Keratinocyte (primary cell): ENCODE measurements at regions not wholly inside any gene's neighbourhood (a gene's known extent, or its start where the extent isn't known, plus 50 kb on each side); places are given as distances from the start of the nearest gene placed in this dataset.

Source experiments
- DNase-seq: peaks from one replicate; pipeline ENCODE4 v3.0.0-alpha.2; 2011; ENCODE audit warnings: low read depth, missing footprints, low spot score
- FAIRE-seq: peaks from 2 replicates; lab custom pipeline; 2011; peaks lifted over from hg19 to GRCh38; lab: Jason Lieb, UNC
- H2AFZ ChIP-seq: 2 replicates; pipeline ENCODE4 v1.6.0; 2012; ENCODE audit warnings: low read length, control low read depth, inconsistent platforms; ENCODE audit not compliant: control insufficient read depth
- H3K27ac ChIP-seq: 2 replicates; pipeline ENCODE4 v1.5.1; 2011; ENCODE audit warnings: low read length; ENCODE audit not compliant: control insufficient read depth, insufficient read depth
- H3K27me3 ChIP-seq: 3 replicates; pipeline ENCODE4 v1.6.0; 2011; ENCODE audit warnings: low read length; ENCODE audit not compliant: control insufficient read depth, insufficient read depth; ENCODE audit errors: extremely low read depth
- H3K36me3 ChIP-seq, 2 experiments: 2 replicates in 1 of 2; 3 replicates in 1 of 2; pipeline ENCODE4 v1.5.1; 2011; ENCODE audit warnings: low read length in 2 of 2, mild to moderate bottlenecking in 1 of 2; ENCODE audit not compliant: control insufficient read depth in 2 of 2, insufficient read depth in 2 of 2; ENCODE audit errors: extremely low read depth in 1 of 2
- H3K4me1 ChIP-seq: 3 replicates; pipeline ENCODE4 v1.5.1; 2011; ENCODE audit warnings: low read length; ENCODE audit not compliant: control insufficient read depth, insufficient read depth; ENCODE audit errors: extremely low read depth
- H3K4me2 ChIP-seq: 3 replicates; pipeline ENCODE4 v1.6.0; 2011; ENCODE audit warnings: low read depth, low read length; ENCODE audit not compliant: control insufficient read depth, insufficient read depth; ENCODE audit errors: extremely low read depth
- H3K4me3 ChIP-seq, 3 experiments: fragments of 200-600 bp in 1 of 3; sonication (generic) in 1 of 3; 2 replicates in 2 of 3; 3 replicates in 1 of 3; pipeline ENCODE4 v1.5.1; 2011 to 2016; ENCODE audit warnings: low read length in 3 of 3, mild to moderate bottlenecking in 3 of 3, control low read depth in 2 of 3, inconsistent platforms in 1 of 3, low read depth in 1 of 3, mixed read lengths in 1 of 3, mixed run types in 1 of 3, moderate library complexity in 1 of 3; ENCODE audit not compliant: control insufficient read depth in 2 of 3, insufficient read depth in 2 of 3; ENCODE audit errors: extremely low read depth in 1 of 3
- H3K79me2 ChIP-seq: 2 replicates; pipeline ENCODE4 v1.6.0; 2012; ENCODE audit warnings: low read length; ENCODE audit not compliant: control insufficient read depth, insufficient read depth
- H3K9ac ChIP-seq: 3 replicates; pipeline ENCODE4 v1.6.0; 2011; ENCODE audit warnings: low read length; ENCODE audit not compliant: control insufficient read depth, insufficient read depth; ENCODE audit errors: extremely low read depth
- H3K9me1 ChIP-seq: 3 replicates; pipeline ENCODE4 v1.6.0; 2011; ENCODE audit warnings: low read length; ENCODE audit not compliant: control insufficient read depth, insufficient read depth; ENCODE audit errors: extremely low read depth
- H3K9me3 ChIP-seq: 2 replicates; pipeline ENCODE4 v1.5.1; 2012; ENCODE audit warnings: low read depth, low read length; ENCODE audit not compliant: control insufficient read depth
- H4K20me1 ChIP-seq: 3 replicates; pipeline ENCODE4 v1.6.0; 2011; ENCODE audit warnings: low read length; ENCODE audit not compliant: control insufficient read depth, insufficient read depth; ENCODE audit errors: extremely low read depth
- CTCF ChIP-seq, 3 experiments: IDR thresholded peaks in 1 of 3; conservative IDR thresholded peaks in 1 of 3; optimal IDR thresholded peaks in 1 of 3; 2 replicates in 2 of 3; 3 replicates in 1 of 3; pipeline versions ENCODE3 to v1.5.1; 2011; ENCODE audit warnings: low read length in 3 of 3, mild to moderate bottlenecking in 3 of 3, moderate library complexity in 2 of 3, control low read depth in 1 of 3, inconsistent platforms in 1 of 3; ENCODE audit not compliant: insufficient read depth in 2 of 3; ENCODE audit errors: extremely low read depth in 1 of 3
- EZH2 ChIP-seq: IDR thresholded peaks from one replicate; pipeline ENCODE4 v1.6.1; 2012; ENCODE audit warnings: inconsistent platforms, mild to moderate bottlenecking, low read length, moderate library complexity
- dilution Hi-C: fragments of 300-500 bp; cut with MboI; formaldehyde crosslinking; loops from one replicate; pipeline ENCODE4 v1.7.0; 2020; ENCODE audit warnings: low sequenced_read_pairs; ENCODE audit not compliant: extremely low pct_ligation_motif_present

GRCh38 chr2:221360742-221361141 lies 211.4 kb downstream of the EPHA4 start:
- FAIRE-seq: no peak
- Histone ChIP-seq H3K27ac (no peak overlapping the region), H3K4me3 (no peak overlapping the region), H3K79me2 (no peaks in the 10 kb centered on the region), H3K27me3 (no peaks in the 10 kb centered on the region), H2AFZ (no peak overlapping the region), H3K9me1 (no peaks in the 10 kb centered on the region), H4K20me1 (no peaks in the 10 kb centered on the region), H3K4me2 (no peak overlapping the region), H3K9me3 (no peaks in the 10 kb centered on the region), H3K36me3 (no peaks in the 10 kb centered on the region), H3K4me1 (no peaks in the 10 kb centered on the region), H3K9ac (no peak overlapping the region)
- dilution Hi-C loops: no loop called here
- TF ChIP-seq EZH2 (no peak), CTCF (optimal IDR thresholded peaks at IDR 0.05 in 1 of 3, IDR thresholded peaks at IDR 0.05 in 1 of 3, conservative IDR thresholded peaks at IDR 0.05 in 1 of 3; ENCODE audit: extremely low read depth in 1 of 3, insufficient read depth in 2 of 3, low read length in 3 of 3) (no peak)
- no peak for DNase-seq

- Histone ChIP-seq H2AFZ (no peak overlapping the region), H3K27me3 (no peaks in the 10 kb centered on the region), H3K4me2 (no peak overlapping the region), H3K4me1 (no peaks in the 10 kb centered on the region), H3K79me2 (no peaks in the 10 kb centered on the region), H3K9me1 (no peaks in the 10 kb centered on the region), H3K9me3 (no peaks in the 10 kb centered on the region), H4K20me1 (no peaks in the 10 kb centered on the region), H3K4me3 (no peak overlapping the region), H3K27ac (no peak overlapping the region), H3K36me3 (no peaks in the 10 kb centered on the region), H3K9ac (no peak overlapping the region)
- dilution Hi-C loops: no loop called here
- no peak for DNase-seq
- no peak for TF ChIP-seq EZH2
- no peak for TF ChIP-seq CTCF (optimal IDR thresholded peaks at IDR 0.05 in 1 of 3, IDR thresholded peaks at IDR 0.05 in 1 of 3, conservative IDR thresholded peaks at IDR 0.05 in 1 of 3; ENCODE audit: extremely low read depth in 1 of 3, insufficient read depth in 2 of 3, low read length in 3 of 3)
- FAIRE-seq: no peak
Measured at GRCh38 chr2:221361633-221362032, 210.5 kb downstream of the EPHA4 start.
